CD4-positive, alpha-beta T cell treated with Interleukin-6 for 4 hours (primary cell): ENCODE measurements at regions not wholly inside any gene's neighbourhood (a gene's known extent, or its start where the extent isn't known, plus 50 kb on each side); places are given as distances from the start of the nearest gene placed in this dataset.
"Not testable (repeated sequence)": the region's sequence is repeated elsewhere in the genome, so short reads cannot be mapped to it uniquely, and the experiment has no call there.

ENCODE experiments used
- DNase-seq: peaks from one replicate; pipeline ENCODE4 v3.0.0-alpha.2; 2020; ENCODE audit warnings: mixed read lengths

DNA sequence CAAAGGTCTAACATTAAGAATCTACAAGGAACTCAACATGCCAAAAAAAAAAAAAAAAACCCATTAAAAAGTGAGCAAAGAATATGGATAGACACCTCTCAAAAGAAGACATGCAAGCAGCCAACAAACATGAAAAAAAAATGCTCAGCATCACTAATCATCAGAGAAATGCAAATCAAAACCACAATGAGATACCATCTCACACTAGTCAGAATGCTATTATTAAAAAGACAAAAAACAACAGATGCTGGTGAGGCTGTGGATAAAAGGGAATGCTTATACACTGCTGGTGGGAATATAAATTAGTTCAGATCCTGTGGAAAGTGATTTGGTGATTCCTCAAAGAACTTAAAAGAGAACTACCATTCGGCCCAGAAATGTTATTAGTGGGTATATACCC is 257.7 kb upstream of the PLET1 start:
- no peak for DNase-seq

DNA sequence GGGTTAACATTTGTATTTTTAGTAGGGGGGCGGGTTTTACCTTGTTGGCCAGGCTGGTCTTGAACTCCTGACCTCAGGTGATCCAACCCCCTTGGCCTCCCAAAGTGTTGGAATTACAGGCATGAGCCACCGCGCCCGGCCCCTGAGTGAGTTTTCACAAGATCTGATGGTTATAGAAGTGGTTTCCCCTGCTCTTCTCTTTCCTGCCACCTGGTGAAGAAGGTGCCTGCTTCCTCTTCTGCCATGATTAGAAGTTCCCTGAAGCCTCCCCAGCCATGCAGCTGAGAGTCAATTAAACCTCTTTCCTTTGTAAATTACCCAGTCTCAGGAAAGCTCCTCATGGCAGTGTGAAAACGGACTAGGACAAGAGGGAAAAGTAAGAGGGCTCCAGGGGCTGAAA is 259.1 kb upstream of the PLET1 start:
- DNase-seq = no peak

DNA sequence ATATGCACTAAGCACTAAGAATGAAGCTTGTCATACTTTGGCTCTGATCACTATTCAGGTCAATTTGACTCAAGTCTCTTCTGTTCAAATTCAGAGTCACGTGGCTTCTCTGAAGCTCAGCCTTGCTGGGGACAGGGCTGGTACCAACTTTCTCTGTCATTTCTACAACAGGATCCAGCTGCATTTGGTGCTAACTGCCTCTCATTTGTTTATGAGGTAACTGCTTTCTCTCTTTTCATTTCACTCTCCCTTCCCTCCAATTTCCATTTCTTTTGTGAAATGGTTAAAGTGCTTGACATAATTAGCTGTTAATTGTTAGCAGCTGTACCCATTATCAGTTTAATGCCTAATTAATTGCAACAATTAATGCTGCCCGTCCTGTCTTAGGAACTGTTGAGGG is 259.7 kb upstream of the PLET1 start:
- no peak for DNase-seq

DNA sequence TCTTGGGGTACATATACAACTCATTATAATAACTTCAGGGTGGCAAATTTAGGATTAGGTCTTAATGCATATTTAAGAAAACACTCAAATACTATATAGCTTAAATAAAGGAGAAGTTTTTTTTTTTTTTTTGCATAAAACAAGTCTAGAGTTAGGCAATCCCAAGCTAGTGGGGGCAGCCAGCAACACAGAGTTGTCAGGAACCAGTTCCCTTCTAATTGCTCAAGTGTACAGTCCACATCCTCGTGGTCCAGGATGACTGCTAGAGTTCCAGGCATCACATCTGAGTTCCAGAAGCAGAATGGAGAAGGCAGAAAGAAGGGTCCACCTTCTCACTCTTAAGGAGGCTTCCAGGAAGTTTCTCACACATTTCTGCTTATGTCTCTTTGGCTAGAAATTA is 261.9 kb upstream of the PLET1 start:
- no peak for DNase-seq

DNA sequence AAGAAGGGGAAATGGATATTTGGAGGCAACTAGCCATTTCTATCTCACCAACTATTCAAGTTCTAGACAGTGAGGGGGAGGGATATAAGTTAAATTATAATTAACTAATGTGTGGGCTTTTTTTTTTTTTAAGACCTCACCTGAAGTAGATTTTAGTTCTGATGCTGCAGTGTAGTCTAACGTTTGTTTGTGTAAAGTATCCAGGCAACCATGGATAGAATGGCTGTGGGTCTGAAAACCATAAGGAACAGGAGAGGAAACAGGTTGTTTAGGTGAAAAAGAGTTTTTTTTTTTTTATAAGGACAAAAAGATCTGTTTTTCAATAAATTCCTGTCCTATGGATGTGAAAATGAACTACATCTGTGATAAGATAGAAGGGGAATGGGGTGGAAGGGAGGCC is 262.4 kb upstream of the PLET1 start:
- DNase-seq = no peak

DNA sequence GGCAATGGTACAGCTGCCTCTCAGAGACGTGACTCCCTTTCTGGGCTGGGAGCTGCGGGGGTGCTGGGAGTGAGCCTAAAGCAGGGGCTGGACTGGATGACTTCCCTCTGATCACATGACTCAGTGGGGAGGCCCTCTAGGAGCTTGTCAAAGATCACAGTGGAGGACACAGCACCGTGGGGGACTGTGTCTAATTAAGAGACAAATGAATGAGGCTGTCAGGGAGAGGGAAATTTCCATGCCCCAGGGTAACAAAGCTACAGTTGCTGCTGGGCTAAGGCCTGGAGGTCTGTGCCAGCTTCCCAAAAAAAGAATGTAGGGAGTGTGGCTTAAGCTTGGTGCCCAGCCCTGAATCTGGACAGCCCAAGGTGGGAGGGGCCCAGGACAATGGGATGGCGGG is 262.8 kb upstream of the PLET1 start:
- DNase-seq = no peak

DNA sequence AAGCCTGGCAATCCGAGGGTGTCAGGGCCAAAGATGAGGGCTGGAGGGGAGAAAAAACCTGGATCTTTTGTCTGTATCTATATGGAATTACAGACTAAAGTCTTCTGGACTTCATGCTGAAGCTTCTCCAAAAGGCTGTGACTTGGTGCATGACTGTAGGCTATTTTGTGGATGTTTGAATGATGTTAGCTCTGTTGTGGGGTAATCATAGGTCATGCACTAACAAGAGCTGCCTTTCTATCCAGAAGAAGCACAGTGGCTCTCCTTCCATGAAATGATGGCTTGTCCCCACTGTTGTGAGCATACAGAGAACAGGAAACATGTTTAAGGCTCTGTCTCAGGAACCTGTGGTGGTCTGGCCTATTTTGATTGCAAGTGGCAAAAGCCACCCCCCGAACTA is 263.3 kb upstream of the PLET1 start:
- DNase-seq = no peak

DNA sequence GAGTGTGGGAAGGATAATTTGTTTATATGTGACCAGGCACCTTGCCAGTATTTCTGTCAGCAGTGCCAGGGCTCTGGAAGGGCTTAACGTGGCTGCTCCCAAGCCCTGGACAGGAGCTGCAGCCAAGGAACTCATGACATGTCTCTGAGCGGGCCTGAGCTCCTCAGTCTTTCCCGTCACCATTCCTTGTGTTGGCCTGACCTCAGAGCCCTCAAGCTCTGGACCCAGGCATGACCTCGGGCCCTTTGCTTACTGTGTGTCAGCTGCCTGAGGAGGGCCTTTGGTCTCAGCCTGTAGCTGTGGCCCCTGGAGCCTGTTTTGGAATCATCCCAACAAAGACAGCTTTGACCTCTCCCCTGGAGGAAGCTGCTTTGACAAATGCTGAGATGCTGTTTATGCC is 264.1 kb upstream of the PLET1 start:
- DNase-seq = no peak

DNA sequence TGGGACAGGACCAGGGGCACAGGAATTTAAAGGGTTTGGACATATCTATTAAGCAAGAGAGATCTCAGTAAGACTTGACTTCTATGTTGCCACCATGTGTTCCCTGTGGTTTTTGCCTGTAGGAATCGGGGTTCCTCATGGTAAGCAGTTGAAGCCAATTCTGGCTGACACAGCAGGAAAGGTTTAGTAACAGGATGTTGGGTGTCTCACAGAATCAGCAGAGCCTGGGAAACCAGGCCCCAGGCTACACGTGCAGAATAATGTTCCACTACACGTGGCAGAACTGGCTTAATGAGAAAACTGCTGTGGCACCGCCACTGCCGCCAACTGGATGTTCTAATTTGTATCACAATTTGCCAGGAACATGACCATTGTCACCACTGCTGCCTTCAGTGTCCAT is 264.6 kb upstream of the PLET1 start:
- DNase-seq = no peak

DNA sequence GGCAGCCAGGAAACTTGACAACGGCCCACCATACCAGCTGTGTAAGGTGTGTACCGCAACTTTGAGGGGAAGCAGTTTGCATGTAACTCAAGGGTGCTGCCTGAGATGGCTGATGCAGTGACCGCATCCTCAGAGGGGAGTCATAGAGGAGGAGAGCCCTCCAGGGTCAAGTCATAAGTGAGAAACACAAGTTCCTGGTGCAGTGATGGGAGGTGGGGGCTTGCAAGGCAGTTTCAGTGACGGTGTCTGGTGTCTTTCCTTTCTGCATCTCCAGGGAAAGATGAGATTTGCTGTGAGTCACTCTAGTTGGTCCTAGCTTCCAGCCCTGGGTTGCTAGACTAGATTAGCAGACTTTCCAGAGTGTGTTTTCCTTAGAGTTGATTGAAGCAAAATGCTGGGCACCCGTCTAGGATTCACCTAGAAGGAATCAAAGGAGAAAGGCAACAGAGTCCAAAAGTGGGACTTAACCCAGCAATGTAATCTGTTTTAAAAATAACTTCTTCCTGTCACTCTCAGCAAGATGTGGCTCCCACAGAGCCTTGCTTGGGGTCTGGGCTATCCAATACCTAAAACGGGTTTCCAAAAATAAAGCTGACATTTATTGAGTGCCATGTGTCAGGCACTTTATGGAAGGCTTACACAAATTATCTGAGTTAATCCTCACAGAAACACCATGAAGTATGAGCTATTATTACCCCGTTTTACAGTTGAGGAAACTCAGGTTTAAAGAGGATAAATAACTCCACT is 265.4 kb upstream of the PLET1 start:
- DNase-seq = no peak

DNA sequence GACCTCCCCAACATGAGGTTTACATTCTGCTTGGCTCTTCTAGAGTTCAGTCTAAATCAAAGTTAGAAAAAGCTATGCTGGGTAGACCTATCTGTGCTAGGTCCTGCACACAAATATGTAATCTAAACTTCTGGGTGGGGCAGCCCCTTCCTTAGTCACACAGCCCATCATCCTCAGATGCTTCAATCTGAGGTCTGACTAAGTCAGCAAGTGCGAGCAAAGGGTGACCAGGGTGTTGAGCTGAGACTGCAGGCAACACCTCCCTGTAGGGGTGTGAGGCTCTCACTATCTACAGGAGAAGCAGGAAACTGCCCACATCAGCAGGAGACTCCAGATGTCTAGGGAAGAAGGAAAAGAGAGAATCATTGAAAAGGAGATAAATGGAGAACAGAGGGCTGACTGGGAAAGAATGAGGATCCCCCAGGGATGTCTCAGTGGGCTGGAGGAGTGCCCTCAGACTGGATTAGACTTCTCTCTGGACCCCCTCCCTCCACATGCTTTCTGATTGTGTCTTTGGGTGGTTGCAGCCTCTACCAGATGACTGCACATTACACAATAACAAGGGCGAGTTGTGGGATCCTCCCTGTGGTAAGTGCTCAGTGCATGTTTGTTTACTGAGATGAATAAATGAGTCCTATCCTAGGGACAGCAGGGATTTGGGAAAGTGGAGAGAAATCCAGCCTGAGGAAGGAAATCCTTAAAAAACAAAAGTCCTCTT is 266.2 kb upstream of the PLET1 start:
- no peak for DNase-seq

DNA sequence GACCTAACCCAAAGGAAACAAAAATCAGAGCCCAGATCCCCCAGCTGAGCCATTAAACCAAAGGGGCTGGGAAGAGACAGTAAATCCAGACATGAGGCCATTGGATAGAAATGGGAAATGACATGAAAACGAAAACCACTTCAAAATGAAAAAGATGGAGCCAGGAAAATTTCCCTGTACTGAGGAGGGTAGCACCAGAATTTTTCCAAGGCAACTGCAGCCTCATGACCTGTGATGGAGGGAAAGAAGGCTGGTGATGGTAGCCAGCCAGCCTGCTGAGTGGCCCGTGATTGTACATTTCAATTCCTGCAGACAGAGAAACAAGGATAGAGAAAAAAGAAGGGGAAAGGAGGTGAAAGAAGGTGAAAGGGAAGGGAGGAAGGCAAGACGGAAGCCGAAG is 268.4 kb upstream of the PLET1 start:
- no peak for DNase-seq

DNA sequence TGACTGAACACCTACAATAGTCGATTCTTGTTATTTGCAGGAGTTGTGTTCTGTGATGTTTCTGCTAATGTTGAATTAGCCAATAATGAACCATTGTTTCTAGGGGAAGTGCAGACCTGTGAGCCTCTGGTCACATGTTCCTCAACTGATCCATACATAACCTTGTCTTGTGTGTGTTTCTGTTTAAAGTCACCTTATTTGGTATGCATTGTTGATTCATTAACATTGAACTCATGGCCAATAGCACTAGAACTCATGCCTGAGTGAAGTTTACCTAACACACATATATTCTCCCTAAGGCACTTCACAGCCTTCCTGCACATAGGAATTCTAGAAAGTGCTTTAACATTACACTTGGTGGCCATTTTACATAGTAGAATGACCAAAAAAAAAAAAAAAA is 271.8 kb upstream of the PLET1 start:
- DNase-seq = no peak

DNA sequence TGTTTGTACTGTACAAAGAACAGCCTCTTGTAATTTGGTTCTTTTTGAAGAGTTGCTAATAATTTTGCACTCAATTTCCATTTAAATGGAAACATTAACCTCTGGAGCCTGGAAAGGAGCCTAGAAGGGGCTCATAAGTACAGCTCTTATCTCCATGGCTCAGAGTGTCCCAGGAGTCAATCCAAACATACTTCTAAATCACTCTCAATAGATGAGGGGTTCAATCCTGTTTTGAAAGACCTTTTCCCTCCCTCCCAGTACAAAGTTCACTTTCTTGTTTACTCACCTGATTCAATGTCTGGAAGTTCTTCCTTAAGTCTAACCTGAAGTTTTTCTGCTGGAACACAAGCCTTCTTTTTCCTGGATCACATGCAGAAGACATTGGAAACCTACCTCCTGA is 273.0 kb upstream of the PLET1 start:
- DNase-seq = no peak

DNA sequence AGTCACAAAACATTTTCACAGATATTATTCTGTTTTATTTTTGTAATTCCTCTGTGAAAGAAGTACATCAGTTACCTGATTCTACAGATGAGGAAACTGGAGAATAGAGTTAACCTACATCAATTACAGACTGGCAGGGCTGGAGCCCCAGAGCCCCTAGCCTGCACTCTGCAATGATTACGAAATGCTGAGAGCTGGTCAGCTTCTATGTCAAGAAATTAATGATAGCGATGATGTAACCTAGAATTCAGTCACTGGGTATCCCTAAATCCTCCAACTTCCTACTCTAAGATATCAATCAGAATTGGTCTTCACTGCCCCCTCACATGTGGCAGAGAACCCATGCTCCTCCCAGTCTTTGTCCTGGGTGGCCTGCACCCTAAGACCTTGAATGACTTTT is 273.5 kb upstream of the PLET1 start:
- no peak for DNase-seq

DNA sequence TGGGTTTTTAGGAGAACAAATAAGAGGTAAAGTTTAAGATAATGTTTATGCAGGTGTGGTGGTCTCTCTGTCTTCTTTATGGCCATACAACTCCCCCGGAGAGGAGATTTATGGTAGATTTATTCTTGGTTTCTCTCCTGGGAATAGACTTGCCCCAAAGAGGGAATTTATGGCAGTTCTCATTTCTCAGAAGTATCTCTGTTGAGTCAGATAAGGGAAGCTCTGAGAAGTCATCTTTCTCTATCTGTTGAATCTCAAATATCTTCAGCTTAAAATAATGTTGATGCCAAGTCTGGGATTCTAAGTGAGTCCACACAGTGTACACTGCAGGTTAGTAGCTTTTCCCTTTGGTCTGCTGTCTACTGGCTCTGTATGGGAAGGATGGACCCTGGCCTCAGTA is 276.4 kb upstream of the PLET1 start:
- no peak for DNase-seq

DNA sequence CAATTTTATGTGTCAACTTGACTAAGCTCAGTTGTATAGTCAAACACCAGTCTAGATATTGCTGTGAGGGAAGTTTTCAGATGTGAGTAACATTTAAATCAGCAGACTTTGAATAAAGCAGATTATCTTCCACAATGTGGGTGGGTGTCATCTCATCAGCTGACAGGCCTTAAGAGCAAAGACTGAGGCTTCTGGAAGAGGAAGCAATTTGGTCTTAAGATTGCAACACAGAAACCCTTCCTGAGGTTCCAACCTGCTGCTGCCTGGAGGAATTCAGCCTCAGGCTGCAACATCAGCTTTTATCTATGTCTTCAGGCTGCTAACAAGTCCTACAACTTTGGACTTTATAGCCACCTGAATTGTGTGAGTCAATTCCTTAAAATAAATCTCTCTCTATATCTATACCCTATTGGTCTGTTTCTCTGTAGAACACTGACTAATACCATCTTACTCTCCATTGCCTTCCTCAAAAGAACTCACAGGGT is 277.2 kb upstream of the PLET1 start:
- DNase-seq = no peak

DNA sequence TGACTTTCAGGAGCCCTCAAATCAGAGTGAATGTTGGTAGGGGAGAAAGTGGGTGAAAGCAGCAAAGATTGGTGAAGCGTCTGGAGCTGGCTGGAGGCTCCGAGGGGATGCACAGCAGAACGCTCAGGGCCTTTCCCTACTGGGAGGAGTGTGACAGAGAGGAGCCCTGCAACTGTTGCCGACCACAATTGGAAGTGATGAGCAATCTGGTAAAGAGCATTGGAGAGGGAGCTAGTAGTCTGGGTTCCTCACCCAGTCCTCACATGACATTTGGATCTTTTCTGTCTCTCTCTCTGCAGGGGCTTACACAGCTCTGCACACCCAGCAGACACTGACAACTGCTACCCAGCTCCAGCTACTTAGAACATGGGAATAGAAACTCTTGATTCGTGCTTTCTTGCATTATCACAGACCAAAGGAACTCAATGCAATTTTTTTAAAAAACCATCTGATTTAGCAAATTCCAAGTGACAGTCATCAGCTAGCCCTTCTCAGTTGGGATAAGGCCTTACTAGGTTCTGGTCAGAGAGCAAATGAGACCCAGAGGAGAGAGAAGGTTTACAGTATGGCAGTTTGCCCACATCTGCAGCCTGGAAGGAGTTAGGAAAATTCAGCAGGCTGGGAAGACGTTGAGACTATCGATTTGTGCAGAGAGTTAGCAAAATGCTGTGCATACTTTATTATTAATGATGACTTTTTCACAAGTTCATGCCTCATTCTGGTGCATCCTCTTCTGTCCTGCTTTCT is 278.0 kb upstream of the PLET1 start:
- DNase-seq = no peak

DNA sequence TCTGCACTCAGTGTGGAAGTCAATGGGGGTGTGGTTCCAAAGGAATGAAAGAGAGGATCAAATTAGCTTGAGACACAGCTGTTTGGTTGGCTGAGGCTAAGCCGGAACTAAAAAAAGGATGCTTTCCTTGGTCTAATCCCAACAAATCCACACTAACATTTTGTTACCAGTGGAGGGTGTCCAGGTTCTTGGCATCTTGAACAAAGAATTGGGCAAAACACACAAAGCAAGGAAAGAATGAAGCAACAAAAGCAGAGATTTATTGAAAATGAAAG is 278.6 kb upstream of the PLET1 start:
- not testable (repeated sequence) for DNase-seq

DNA sequence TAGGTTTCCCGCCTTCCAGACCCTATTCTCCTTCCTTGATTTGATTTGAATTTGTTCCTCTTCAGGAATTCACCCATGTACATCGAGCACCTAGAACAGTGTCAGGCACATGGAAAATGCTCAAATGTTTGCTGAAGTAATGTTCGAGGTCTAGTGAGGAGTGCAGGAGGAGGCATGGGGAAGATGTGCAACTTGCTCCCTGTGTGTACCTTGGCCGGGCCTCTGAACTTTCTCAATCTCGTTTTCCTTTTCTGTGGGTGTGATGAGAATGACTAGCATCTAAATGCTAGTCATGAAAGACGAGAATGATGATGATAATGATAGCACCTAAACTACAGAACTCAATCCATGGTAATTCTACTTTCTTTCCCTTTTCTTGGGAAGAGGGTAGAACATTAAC is 279.1 kb upstream of the PLET1 start:
- no peak for DNase-seq

DNA sequence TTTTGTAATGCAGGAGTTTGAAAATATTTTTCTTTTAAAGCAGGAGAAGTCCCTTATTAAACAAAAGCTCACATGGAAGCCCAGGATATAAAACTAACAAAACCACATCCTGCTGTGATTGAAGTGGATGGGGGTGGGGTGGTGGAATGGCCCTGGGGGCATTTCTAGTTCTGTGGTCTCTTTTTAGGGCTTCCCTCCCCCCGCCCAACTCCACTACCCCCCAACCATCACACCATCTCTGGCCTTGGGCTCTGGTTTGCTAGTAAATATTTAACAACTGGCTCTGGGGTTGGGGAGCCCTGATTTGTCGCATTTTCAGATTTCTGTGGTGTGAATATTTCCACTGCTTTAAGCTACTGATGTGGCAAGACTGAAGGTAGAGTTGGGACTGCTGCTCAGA is 279.6 kb upstream of the PLET1 start:
- no peak for DNase-seq

DNA sequence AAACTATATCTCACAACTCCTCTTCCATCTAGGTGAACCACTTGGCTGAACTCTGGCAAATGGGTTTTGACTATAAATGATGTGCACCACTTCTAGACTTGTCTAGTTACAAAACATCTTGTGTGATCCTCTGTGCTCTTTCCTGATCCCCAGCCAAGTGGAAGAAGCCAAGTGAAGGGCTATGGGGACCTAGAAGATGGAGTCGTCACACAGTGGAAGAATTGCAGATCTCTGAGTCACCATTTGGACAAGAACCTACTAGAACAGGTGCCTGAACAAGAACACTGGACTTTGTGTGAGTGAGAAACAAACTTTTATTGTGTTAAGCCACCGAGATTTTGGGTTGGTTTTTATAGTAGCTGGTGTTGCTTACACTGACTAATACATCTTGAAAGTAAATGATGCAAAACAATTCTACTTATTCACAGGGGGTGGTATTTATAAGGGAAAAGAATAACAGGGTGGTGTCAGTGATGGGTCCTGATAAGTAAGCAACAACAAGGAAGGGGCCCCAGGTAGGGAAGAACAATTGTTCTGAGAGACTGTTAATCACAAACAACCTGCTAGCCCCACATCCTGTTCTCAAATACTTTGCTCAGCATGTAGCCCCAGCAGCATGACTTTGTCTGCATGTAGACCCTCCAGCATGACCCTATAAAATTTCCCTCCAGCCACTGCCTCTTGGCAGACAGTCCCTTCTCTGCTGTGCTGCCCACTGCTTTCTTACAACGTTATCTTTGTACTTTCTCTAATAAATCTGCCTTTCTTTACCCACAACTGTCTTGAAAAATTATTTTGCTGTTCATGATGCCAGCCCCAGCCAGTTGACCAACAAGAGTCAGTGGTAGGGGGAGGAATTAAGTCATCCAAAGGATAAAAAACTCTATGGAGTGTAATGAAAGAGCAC is 280.7 kb upstream of the PLET1 start:
- no peak for DNase-seq

DNA sequence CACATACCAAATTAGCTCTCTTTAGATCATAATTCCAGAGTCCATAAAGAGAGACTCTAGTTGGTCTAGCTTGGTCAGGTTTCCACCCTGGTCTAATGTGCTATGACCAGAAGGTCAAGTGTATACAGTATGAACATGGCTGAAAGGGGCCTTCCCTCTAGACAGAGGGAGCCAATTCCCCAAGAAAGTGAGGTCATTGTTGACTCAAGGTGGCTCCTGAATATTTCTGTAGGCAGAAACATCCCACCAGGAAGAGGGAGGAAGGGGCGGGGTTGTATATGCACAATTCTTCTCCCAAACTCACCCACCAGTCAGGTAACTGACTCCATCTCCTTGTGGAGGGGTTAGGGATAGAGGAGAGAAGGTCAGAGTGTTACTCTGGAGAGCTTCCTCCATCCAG is 281.8 kb upstream of the PLET1 start:
- no peak for DNase-seq
